DND-41 (cell line): ENCODE measurements at regions not wholly inside any gene's neighbourhood (a gene's known extent, or its start where the extent isn't known, plus 50 kb on each side); places are given as distances from the start of the nearest gene placed in this dataset.

Source experiments
- ATAC-seq: fragments of 200-7000 bp; cut with Tn5 transposase; 3 replicates; pipeline ENCODE4 v1.9.1; 2021; ENCODE audit warnings: low read depth; ENCODE audit not compliant: insufficient read depth
- DNase-seq: peaks from one replicate; pipeline ENCODE4 v3.0.0-alpha.2; 2020
- H2AFZ ChIP-seq: 2 replicates; pipeline ENCODE4 v1.6.0; 2012; ENCODE audit warnings: low read depth, low read length
- H3K27ac ChIP-seq: 2 replicates; pipeline ENCODE4 v1.5.1; 2012; ENCODE audit warnings: low read length, inconsistent platforms
- H3K27me3 ChIP-seq: fragments of 200-600 bp; sonication (generic); 2 replicates; pipeline ENCODE4 v1.6.0; 2012; ENCODE audit warnings: low read length, mild to moderate bottlenecking, inconsistent platforms; ENCODE audit not compliant: insufficient read depth, poor library complexity
- H3K36me3 ChIP-seq: 2 replicates; pipeline ENCODE4 v1.5.1; 2012; ENCODE audit warnings: low read length, inconsistent platforms; ENCODE audit not compliant: insufficient read depth
- H3K4me1 ChIP-seq: 2 replicates; pipeline ENCODE4 v1.5.1; 2012; ENCODE audit warnings: mild to moderate bottlenecking, low read length; ENCODE audit not compliant: insufficient read depth
- H3K4me2 ChIP-seq: 2 replicates; pipeline ENCODE4 v1.6.0; 2012; ENCODE audit warnings: mild to moderate bottlenecking, moderate library complexity, low read length, inconsistent platforms; ENCODE audit not compliant: insufficient read depth
- H3K4me3 ChIP-seq, 2 experiments: fragments of 200-600 bp in 1 of 2; shearing (Covaris generic) in 1 of 2; 2 replicates each; pipeline ENCODE4 v1.5.1; 2012 to 2016; ENCODE audit warnings: inconsistent platforms in 2 of 2, low read length in 2 of 2, mild to moderate bottlenecking in 2 of 2, low read depth in 1 of 2, moderate library complexity in 1 of 2
- H3K79me2 ChIP-seq: 2 replicates; pipeline ENCODE4 v1.6.0; 2012; ENCODE audit warnings: low read length, inconsistent platforms; ENCODE audit not compliant: insufficient read depth
- H3K9ac ChIP-seq: 2 replicates; pipeline ENCODE4 v1.6.0; 2012; ENCODE audit warnings: low read depth, mild to moderate bottlenecking, inconsistent platforms, low read length, moderate library complexity
- H3K9me3 ChIP-seq: 2 replicates; pipeline ENCODE4 v1.5.1; 2012; ENCODE audit warnings: low read length, moderate library complexity, mild to moderate bottlenecking, inconsistent platforms; ENCODE audit not compliant: insufficient read depth, severe bottlenecking
- H4K20me1 ChIP-seq: 2 replicates; pipeline ENCODE4 v1.6.0; 2012; ENCODE audit warnings: low read length; ENCODE audit not compliant: insufficient read depth
- EZH2 ChIP-seq: IDR thresholded peaks from 3 replicates; pipeline ENCODE4 v1.6.1; 2012; ENCODE audit warnings: borderline replicate concordance, low read depth, mild to moderate bottlenecking, moderate library complexity, low read length, inconsistent platforms; ENCODE audit not compliant: severe bottlenecking
- TF ChIP-seq, protein P1 (sequence below): IDR thresholded peaks from 2 replicates; pipeline ENCODE4 v1.5.1; 2012; ENCODE audit warnings: borderline replicate concordance, low read length, moderate library complexity, mild to moderate bottlenecking; ENCODE audit not compliant: poor library complexity, severe bottlenecking; ENCODE audit errors: extremely low read depth

DNA sequence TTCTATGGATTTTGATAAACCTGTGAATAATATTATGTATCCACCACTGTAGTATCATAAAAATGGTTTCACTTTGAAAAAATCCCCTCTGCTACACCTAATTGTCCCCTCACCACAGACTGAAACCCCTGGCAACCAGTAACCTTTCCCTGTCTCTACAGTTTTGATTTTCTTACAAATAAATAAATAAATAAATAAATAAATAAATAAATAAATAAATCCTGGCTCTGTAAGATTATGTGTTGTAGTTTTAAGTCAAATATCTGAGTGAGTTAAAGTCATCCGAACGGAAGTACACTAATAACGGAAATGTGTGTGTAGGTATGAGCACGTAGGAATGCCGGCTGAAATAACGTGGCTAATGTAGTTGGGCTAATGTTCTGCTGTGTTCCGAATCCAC, 641.5 kb downstream of the GABRG1 start:
- Histone ChIP-seq H3K4me1 (no peaks in the 10 kb centered on the region), H2AFZ (no peak overlapping the region), H3K4me3 (no peak overlapping the region), H3K9ac (no peak overlapping the region), H3K27ac (no peak overlapping the region), H4K20me1 (no peaks in the 10 kb centered on the region), H3K9me3 (no peaks in the 10 kb centered on the region), H3K27me3 (no peaks in the 10 kb centered on the region), H3K36me3 (no peaks in the 10 kb centered on the region), H3K4me2 (no peak overlapping the region), H3K79me2 (no peaks in the 10 kb centered on the region)
- ATAC-seq (no peak), DNase-seq (no peak)
- TF ChIP-seq, protein P1, sequence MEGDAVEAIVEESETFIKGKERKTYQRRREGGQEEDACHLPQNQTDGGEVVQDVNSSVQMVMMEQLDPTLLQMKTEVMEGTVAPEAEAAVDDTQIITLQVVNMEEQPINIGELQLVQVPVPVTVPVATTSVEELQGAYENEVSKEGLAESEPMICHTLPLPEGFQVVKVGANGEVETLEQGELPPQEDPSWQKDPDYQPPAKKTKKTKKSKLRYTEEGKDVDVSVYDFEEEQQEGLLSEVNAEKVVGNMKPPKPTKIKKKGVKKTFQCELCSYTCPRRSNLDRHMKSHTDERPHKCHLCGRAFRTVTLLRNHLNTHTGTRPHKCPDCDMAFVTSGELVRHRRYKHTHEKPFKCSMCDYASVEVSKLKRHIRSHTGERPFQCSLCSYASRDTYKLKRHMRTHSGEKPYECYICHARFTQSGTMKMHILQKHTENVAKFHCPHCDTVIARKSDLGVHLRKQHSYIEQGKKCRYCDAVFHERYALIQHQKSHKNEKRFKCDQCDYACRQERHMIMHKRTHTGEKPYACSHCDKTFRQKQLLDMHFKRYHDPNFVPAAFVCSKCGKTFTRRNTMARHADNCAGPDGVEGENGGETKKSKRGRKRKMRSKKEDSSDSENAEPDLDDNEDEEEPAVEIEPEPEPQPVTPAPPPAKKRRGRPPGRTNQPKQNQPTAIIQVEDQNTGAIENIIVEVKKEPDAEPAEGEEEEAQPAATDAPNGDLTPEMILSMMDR, result no peak
- no peak for TF ChIP-seq EZH2

DNA sequence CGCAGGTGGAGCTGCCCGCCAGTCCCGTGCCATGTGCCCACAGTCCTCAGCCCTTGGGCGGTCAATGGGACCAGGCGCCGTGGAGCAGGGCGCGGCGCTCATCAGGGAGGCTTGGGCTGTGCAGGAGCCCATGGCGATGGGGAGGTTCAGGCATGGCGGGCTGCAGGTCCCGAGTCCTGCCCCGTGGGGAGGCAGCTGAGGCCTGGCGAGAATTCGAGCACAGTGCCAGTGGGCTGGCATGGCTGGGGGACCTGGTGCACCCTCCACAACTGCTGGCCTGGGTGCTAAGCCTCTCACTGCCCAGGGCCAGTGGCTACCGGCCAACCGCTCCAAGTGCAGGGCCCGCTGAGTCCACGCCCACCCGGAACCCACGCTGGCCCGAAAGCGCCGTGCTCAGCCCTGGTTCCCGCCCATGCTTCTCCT, 646.5 kb downstream of the GABRG1 start:
- Histone ChIP-seq H3K9me3 (no peaks in the 10 kb centered on the region), H3K4me2 (no peak overlapping the region), H4K20me1 (no peaks in the 10 kb centered on the region), H3K9ac (no peak overlapping the region), H3K27me3 (no peaks in the 10 kb centered on the region), H3K36me3 (no peaks in the 10 kb centered on the region), H3K79me2 (no peaks in the 10 kb centered on the region), H3K4me1 (no peaks in the 10 kb centered on the region), H3K4me3 (no peak overlapping the region), H2AFZ (no peak overlapping the region), H3K27ac (no peak overlapping the region)
- no peak for ATAC-seq
- DNase-seq, result no peak
- TF ChIP-seq, protein P1, result no peak

DNA sequence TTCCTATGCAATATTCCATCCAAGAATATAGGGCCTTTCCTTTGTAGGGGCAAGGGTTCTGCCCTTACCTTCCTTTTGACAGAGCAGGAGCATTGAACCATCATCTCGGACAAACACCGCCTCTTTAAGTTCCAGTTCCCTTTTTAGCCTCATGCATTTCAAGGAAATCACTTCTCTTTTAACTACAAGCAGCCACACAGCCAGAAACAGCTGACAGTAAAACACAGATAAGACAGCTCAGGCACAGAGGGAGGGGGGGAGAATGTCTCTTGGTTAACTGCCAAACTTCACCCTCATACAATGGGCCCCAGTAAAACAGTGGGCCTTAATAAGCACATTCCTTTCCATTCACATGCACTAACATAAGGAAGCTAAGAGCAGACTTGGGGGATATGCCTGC, 648.3 kb downstream of the GABRG1 start:
- Histone ChIP-seq H3K79me2 (no peaks in the 10 kb centered on the region), H3K27ac (no peak overlapping the region), H3K9me3 (no peaks in the 10 kb centered on the region), H3K9ac (no peak overlapping the region), H2AFZ (no peak overlapping the region), H3K36me3 (no peaks in the 10 kb centered on the region), H3K27me3 (no peaks in the 10 kb centered on the region), H3K4me2 (no peak overlapping the region), H3K4me1 (no peaks in the 10 kb centered on the region), H4K20me1 (no peaks in the 10 kb centered on the region), H3K4me3 (no peak overlapping the region)
- DNase-seq, result no peak
- TF ChIP-seq EZH2, result no peak
- TF ChIP-seq, protein P1, result no peak
- ATAC-seq, result no peak

DNA sequence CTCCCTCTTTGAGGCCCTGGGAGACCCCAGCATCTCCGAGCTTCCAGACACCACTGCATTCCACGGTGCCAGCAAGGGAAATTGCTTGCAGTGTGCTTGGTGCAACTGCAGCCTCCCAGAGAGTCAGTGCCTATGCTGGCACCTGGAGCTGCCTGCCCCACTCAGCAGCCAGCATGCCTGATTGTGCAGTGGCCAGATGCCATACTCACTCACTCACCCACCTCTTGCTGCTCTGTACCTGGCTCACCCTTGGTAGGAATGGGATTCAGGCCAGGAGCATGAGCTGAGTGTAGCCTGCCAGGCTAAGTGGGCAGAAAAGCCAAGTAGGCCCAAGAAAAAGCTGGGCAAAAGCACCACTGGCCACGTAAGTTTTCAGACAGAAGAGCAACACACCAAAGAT, 651.4 kb downstream of the GABRG1 start:
- H3K27me3 ChIP-seq, result no peaks in the 10 kb centered on the region
- ATAC-seq (no peak), DNase-seq (no peak)

More for the DNA sequence above, 651.4 kb downstream of the GABRG1 start:
- Histone ChIP-seq H3K27ac (no peak overlapping the region), H3K79me2 (no peaks in the 10 kb centered on the region), H3K4me2 (no peak overlapping the region), H3K4me1 (no peaks in the 10 kb centered on the region), H3K4me3 (no peak overlapping the region), H3K9me3 (no peaks in the 10 kb centered on the region), H4K20me1 (no peaks in the 10 kb centered on the region), H2AFZ (no peak overlapping the region), H3K36me3 (no peaks in the 10 kb centered on the region), H3K9ac (no peak overlapping the region)
- TF ChIP-seq, protein P1, result no peak
- TF ChIP-seq EZH2, result no peak
